ENCODE measurements at regions not wholly inside any gene's neighbourhood (a gene's known extent, or its start where the extent isn't known, plus 50 kb on each side); places are given as distances from the start of the nearest gene placed in this dataset.
"Not testable (repeated sequence)": the region's sequence is repeated elsewhere in the genome, so short reads cannot be mapped to it uniquely, and the experiment has no call there.

- DNase-seq, result no peak
These were observed 113.7 kb downstream of the TRIM27 start for GRCh38 chr6:28809947-28810658.

GRCh38 chr6:28810659-28811053, 113.1 kb downstream of the TRIM27 start:
- no peak for DNase-seq

GRCh38 chr6:28811873-28812272, 111.9 kb downstream of the TRIM27 start:
- DNase-seq, result no peak

DNA sequence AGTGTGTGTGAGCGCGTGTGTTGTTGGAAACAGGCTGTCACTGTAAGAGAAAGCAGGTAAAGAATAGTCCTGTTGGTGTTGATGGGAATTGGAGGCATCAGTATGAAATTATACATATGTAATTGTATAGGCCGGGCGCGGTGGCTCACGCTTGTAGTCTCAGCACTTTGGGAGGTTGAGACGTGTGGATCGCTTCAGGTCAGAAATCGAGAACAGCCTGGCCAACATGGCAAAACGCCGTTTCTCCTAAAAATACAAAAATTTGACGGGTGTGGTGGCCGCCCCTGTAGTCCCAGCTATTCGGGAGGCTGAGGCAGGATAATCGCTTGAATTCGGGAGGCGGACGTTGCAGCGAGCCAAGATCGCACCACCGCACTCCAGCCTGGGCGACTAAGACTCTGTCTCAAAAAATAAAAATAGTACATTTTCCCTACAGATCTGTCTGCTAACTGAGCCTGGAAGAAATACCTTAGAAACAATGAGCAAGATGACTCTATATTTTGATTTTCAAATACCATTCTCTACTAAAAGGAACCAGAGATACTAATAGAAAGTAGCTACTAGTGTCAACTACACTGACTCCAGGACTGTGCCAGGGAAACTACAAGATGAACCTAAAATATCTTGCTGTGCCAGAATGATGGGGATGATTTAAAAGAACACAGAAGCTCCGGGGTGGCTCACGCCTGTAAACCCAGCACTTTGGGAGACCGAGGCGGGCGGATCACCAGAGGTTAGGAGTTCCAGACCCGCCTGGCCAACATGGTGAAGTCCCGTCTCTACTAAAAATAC, 110.8 kb downstream of the TRIM27 start:
- no peak for DNase-seq

DNA sequence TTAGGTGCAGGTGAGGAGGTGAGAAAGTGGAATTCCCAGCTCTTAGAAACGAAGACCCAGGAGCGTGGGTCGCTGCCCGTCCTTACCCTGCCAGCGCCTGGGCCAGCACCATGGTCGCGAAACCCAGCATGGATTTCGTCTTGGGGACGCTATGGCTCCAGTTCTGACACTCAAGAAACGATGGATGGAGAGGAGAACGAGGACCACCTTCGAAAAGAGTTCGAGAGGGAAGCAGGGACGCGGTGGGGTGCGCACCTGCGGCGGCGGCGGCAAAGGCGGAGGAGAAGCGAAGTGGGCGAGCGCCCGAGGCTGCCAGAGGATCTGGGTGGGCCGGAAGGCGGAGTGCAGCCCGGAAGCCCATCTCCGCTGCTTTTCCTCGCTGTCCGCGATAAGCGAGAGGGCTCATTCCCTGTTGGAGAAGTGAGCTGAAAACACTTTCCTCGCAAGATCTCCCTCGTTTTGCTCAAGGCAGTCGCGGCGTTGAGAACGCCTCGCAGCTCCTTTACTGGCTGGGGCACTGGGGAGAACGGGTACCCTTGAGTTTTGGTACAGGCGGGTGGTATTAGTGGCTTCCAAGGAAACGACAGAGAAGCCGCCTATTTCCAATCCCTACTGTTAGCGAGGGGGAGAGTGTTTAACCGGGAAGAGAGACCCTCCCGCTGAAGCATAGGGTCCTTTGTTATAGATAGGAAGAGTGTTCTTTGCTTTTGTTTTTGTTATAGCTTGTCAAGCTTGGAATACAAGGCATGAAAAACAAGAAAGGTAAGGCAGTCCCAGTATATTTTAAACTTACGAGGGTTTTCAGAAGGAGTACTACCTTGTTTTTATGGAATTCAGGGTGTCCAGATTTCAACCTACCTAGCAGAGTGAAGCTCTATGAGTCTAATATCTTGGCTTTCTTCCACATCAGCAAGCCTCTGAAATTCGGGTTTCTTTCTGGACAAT, 109.5 kb downstream of the TRIM27 start:
- DNase-seq, result no peak

- DNase-seq, result no peak
These were observed 107.4 kb downstream of the TRIM27 start for GRCh38 chr6:28816339-28816908.

- DNase-seq, result no peak
These were observed 106.6 kb downstream of the TRIM27 start for GRCh38 chr6:28816909-28817807.

DNA sequence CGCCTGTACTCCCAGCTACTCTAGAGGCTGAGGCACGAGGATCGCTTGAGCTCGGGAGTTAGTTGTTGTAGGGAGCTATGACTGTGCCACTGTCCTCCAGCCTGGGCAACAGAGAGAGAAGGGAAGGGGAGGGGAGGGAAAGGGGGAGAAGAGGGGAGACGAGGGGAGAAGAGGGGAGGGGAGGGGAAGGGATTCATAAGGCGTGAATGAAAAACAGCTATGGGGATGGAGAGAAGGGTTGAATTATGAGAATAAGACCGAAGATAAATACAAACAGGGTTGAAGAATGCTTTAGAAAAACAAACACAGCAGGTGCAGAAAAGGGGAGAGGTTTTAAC, 106.0 kb downstream of the TRIM27 start:
- no peak for DNase-seq

GRCh38 chr6:28824793-28825731, 98.7 kb downstream of the TRIM27 start:
- DNase-seq, result no peak

DNA sequence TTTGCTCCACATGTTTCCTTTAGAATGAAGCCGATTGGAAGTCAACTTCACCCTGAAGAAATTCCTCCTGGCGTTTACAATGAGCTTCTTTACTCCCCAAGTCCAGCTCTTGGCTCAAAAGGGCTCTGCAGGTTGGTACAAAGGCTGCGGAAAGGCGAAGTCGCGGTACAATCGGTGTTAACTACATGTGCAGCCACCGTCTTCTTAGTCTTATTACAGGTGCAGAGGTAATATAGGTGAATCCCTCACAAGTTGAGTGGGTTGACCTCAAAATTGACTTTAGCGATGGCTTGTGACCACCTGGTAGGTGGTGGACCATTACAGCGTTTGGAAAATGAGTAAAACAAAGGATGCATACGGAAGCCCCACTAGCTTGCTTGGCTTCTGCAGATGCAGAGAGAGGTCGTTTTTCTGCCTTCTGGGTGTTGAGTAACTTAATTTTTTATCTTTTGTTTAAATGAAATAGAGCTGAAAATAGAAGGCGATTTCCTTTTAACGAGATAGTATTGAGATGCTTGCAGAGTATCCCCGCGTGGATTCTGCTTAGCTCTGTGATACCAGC, 98.0 kb downstream of the TRIM27 start:
- DNase-seq, result no peak

GRCh38 chr6:28831683-28832082, 92.1 kb downstream of the TRIM27 start:
- DNase-seq, result not testable (repeated sequence)

GRCh38 chr6:28836703-28837102, 87.1 kb downstream of the TRIM27 start:
- DNase-seq, result not testable (repeated sequence)

DNA sequence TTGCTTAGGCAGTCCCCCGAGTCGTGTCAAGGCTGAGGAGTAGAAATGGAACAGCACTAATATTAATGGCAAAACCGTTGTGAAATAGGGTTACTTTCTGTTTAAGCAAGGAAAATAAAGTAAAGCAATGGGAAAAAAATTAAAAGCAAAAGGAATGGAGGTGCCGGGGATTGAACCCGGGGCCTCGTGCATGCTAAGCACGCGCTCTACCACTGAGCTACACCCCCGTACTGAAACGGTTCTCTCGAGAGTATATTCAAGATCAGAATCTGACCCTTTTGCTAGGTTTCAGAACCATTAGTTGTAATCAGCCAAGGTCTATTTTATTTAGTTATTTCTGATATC, 85.5 kb downstream of the TRIM27 start:
- peak; percentile 11 to 84 for DNase-seq

DNA sequence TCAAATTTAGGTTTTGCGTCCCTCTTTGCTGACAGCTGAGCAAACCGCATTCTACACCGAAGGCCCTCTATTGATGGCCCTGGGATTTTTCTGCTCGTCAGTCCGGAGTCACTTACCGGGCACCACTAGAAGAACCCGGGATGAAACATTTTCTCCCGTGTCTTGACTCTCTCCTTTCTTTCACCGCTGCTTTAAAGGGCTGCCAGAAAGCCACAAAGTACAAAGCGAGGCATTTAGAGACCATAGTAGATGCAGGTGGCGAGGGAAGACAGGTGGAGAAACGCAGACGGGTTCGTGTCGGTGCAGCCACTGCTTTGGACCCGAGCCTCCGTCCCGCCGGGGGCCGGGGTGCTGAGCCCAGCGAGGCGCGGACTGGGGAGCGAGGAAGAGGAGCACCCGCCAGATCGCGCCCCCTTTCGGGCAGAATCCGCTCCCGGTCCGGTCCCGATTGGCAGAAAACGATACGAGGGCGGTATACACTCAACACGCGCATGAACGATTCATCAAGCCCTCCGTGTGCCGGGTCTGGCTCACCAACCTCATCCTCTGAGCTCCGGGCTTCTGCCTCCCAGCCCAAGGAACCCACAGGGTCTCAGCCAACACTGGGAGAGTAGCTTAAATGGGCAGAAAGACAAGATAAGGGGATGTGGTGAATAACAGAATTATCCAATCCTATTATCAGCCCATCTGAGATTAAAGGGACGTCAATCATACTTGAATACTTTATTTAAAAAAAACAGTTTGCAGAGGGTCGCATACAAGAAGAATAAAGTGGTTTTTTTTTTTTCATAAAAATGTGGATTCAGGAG, 84.9 kb downstream of the TRIM27 start:
- DNase-seq, result peak in 1 of 2 experiments; percentile 8

DNA sequence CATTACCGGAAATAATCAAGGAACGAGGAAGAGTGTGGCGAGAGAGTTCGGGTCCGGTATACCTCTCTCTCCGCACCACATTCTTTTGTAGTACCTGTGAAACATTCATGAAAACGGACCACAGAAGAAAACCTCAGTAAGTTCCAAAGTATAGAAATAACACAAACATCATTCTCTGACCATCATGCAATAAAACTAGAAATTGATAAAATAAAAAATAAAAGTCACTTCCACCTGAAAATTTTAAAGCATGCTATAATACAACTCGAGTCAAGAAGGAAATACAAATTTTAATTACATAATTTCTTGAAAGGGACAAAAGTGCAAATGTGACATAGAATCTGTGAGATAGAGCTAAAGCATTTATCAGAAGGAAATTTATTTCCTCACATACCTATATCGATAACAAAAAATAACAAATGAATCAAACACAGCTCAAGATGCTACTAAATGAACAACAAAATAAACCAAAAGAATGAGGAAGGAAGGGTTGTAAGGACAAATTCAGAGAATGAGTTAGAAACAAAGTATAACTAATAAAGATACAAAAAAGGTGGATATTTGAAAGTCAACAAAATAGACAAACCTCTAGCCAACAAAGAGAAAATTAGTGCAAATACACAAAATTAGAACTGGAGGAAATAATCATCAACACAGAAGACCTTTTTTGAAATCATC, 84.2 kb downstream of the TRIM27 start:
- DNase-seq, result no peak

GRCh38 chr6:28841290-28841689, 82.5 kb downstream of the TRIM27 start:
- no peak for DNase-seq

DNA sequence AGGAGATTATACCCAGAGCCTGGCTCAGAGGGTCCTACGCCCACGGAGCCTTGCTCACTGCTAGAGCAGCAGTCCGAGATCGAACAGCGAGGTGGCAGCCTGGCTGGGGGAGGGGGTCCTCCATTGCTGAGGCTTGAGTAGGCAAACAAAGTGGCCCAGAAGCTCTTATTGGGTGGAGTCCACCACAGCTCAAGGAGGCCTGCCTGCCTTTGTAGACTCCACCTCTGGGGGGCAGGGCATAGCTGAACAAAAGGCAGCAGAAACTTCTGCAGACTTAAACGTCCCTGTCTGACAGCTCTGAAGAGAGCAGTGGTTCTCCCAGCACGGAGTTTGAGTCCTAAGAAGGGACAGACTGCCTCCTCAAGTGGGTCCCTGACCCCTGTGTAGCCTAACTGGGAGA, 75.0 kb downstream of the TRIM27 start:
- not testable (repeated sequence) for DNase-seq

All from NCI-H187 (cell line).